IPS DF 6.9 (cell line): ENCODE measurements at regions not wholly inside any gene's neighbourhood (a gene's known extent, or its start where the extent isn't known, plus 50 kb on each side); places are given as distances from the start of the nearest gene placed in this dataset.

Source experiments
- DNase-seq: peaks from one replicate; pipeline ENCODE4 v3.0.0-alpha.2; 2013; ENCODE audit warnings: low read depth, low spot score
- H3K27ac ChIP-seq: one replicate; pipeline ENCODE4 v1.5.1; 2013; ENCODE audit warnings: low read length, control low read depth
- H3K27me3 ChIP-seq: 2 replicates; pipeline ENCODE4 v1.6.1; 2013; ENCODE audit warnings: mild to moderate bottlenecking, low read length; ENCODE audit not compliant: control insufficient read depth, insufficient read depth
- H3K36me3 ChIP-seq: 2 replicates; pipeline ENCODE4 v1.6.1; 2013; ENCODE audit warnings: low read length; ENCODE audit not compliant: control insufficient read depth, insufficient read depth
- H3K4me1 ChIP-seq: 2 replicates; pipeline ENCODE4 v1.6.1; 2013; ENCODE audit warnings: low read length; ENCODE audit not compliant: control insufficient read depth, insufficient read depth
- H3K4me3 ChIP-seq: 2 replicates; pipeline ENCODE4 v1.5.1; 2013; ENCODE audit warnings: mild to moderate bottlenecking, low read length
- H3K9me3 ChIP-seq: 2 replicates; pipeline ENCODE4 v1.6.1; 2013; ENCODE audit warnings: low read length, inconsistent platforms; ENCODE audit not compliant: control insufficient read depth, insufficient read depth
- WGBS: extraction: QIAGEN DNeasy Blood & Tissue Kit; methylation state at CpG from one replicate; pipeline ENCODE4 v1.1.7; 2013; ENCODE audit warnings: mixed read lengths, missing lambda C conversion rate; ENCODE audit not compliant: insufficient read length, insufficient coverage; 5-methylcytosine and 5-hydroxymethylcytosine counted together

DNA sequence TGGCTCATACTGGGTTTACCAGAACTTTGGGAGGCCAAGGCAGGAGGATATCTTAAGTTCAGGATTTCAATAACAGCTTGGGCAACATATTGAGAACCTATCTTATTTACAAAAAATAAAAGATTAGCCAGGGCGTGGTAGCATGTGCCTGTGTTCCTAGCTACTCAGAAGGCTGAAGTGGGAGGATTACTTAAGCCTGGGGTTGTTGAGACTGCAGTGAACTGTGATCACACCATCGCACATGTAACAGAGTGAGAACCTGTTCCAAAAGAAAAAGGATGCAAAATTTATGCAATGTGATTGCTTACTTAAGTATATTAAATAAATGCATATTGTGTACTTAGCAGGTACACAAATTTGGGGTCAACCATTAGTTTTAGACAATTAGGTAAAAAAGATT is 768.9 kb upstream of the CDH7 start:
- H3K4me1 ChIP-seq, result no peaks in the 10 kb centered on the region
- no CpG with 5 or more reads among the region's 2 CpGs for WGBS
- no peak for DNase-seq
- no peak overlapping the region for H3K27ac ChIP-seq
- H3K27me3 ChIP-seq, result no peaks in the 10 kb centered on the region
- no peaks in the 10 kb centered on the region for H3K9me3 ChIP-seq
- H3K4me3 ChIP-seq, result no peak overlapping the region
- no peaks in the 10 kb centered on the region for H3K36me3 ChIP-seq

DNA sequence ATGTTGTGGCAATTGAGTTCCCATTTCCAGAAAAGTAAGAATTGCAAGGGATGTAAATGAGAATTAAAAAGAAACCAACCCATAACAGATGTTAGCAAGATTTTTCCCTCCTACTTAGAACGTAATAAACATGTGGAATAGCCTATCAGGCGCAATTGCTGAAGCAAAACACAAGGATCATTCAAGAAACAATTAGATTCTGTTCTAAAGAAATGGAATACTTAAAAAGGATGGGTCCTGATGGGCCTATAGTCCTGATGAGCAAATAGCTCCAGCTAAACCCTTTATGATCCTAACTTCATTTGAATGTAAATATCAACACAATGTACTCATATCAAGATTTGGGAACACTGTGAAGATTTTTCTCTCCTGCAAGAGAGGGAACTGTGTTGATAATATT is 771.0 kb upstream of the CDH7 start:
- WGBS, result no CpG with 5 or more reads among the region's 2 CpGs
- H3K27ac ChIP-seq, result no peak overlapping the region
- H3K4me3 ChIP-seq, result no peak overlapping the region
- no peaks in the 10 kb centered on the region for H3K36me3 ChIP-seq
- H3K4me1 ChIP-seq, result no peaks in the 10 kb centered on the region
- DNase-seq, result no peak
- H3K9me3 ChIP-seq, result no peaks in the 10 kb centered on the region
- H3K27me3 ChIP-seq, result no peaks in the 10 kb centered on the region

DNA sequence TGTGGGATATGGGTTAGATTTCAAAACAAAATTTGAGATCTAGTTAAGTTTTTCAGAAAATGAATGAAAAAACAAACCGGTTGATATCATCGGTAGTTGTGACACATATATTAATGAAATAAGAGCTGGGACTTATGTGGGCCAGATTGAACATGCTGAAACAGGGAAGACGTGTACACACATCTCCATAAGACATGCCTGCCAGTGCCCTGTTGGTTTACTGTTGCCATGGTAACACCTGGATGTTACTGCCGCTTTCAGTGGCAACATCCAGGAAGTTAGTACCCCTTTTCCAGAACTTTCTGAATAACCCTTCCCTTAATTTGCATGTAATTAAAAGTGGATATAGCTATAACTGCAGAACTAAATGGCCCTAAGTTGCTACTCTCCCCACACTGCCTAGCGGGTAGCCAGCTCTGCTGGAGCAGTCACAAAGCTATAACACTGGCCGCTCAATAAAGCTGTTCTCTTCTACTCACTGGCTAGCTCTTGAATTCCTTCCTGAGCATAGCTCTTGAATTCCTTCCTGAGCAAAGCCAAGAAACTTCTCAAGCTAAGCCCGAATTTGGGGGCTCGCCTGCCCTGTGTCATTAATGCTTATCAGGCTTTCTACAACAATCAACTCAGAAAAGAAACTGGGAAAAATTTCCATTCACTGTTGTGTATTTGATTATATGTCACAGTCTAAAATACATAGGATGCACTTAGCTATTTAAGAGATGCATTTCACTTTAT is 776.3 kb upstream of the CDH7 start:
- WGBS, result no CpG with 5 or more reads among the region's 8 CpGs
- no peak overlapping the region for H3K4me3 ChIP-seq
- no peaks in the 10 kb centered on the region for H3K36me3 ChIP-seq
- H3K27me3 ChIP-seq, result no peaks in the 10 kb centered on the region
- no peak for DNase-seq
- no peak overlapping the region for H3K27ac ChIP-seq
- no peaks in the 10 kb centered on the region for H3K4me1 ChIP-seq
- H3K9me3 ChIP-seq, result no peaks in the 10 kb centered on the region

DNA sequence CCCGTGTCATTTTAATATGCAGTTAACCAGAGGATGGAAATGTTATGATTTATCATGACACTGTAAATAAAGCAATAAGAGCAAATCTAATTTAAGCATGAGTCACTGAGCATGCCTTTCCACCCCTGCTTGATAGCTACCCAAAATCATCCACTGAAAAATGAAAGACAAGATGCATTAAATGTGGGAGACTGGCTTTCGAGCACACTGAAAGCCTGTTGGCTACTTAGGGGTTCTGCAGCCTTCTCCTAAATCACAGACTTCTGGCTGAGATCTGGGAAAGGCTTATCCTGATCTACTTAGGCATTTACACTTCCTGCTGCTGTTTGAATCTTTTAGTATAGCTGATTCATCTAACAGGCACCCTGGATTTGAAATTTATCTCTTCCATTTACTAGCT is 778.3 kb upstream of the CDH7 start:
- H3K36me3 ChIP-seq, result no peaks in the 10 kb centered on the region
- DNase-seq, result no peak
- H3K4me3 ChIP-seq, result no peak overlapping the region
- no peaks in the 10 kb centered on the region for H3K4me1 ChIP-seq
- WGBS, result no CpG with 5 or more reads among the region's 2 CpGs
- no peaks in the 10 kb centered on the region for H3K27me3 ChIP-seq
- no peaks in the 10 kb centered on the region for H3K9me3 ChIP-seq
- H3K27ac ChIP-seq, result no peak overlapping the region

DNA sequence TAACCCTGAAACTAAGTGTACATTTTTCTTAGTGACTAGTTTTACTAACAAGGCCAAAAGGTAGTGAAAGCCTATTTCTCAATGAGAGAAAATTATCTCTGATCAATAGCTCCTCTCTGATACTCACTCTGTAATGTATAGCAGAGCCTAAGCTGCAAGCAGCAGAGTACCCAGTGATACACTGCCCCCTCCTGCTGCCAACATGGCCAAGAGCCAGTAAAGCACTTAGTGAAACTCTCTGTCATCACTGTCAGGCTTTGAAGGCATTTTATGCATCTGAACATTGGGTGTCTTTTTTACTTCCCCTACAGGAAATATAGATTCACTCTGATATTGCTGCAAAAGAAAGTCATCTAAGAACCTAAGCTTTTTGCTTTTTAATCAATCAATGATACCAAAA is 784.1 kb upstream of the CDH7 start:
- H3K9me3 ChIP-seq, result no peaks in the 10 kb centered on the region; the same call in 1 of the 2 replicates
- no peaks in the 10 kb centered on the region for H3K36me3 ChIP-seq
- no peak for DNase-seq

DNA sequence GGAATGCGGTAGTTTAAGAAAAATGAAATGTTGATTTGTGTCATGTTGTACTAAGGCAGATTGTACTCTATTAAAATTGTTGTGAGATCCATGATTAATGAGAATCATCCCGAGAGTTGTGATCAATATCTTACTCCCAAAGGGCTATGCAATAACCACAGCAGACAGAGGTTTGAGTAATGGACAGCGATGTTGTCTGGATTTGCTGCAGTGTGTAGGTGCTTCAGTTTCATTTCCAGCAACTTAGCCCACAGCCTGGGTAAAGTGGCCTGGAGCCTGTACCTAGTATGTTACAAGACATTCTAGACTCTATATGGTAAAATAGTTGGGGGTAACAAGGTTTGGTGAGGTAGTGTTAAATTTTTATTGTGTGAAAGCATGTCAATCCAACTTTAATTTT is 794.3 kb upstream of the CDH7 start:
- Histone ChIP-seq H3K27me3 (no peaks in the 10 kb centered on the region), H3K4me3 (no peak overlapping the region), H3K36me3 (no peaks in the 10 kb centered on the region), H3K4me1 (no peaks in the 10 kb centered on the region), H3K9me3 (no peaks in the 10 kb centered on the region), H3K27ac (no peak overlapping the region)
- WGBS, result no CpG with 5 or more reads among the region's 3 CpGs
- DNase-seq, result no peak

More for the DNA sequence above, 784.1 kb upstream of the CDH7 start:
- H3K27me3 ChIP-seq, result no peaks in the 10 kb centered on the region
- no peak overlapping the region for H3K4me3 ChIP-seq
- H3K4me1 ChIP-seq, result no peaks in the 10 kb centered on the region
- H3K27ac ChIP-seq, result no peak overlapping the region

DNA sequence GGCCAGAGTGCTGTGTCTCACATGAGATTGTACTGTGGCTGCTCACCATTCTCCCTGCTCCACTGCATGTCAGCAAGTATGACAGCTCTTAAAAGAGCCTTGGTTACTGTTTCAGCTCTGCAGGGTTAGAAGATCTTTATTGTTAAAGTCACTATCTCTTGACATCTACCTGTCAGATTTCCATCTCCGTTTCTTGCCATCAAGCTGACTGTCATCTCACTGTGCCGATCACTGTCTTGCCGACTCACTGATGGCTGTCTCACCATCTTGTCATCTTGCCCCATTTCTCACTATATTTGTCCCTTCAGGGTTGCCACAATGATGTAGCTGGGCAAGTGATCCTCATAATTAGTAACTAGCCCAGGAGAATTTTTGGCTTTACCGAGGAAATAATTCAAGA is 800.9 kb upstream of the CDH7 start:
- DNase-seq, result no peak
- WGBS, result no CpG with 5 or more reads among the region's 4 CpGs
- Histone ChIP-seq H3K36me3 (no peaks in the 10 kb centered on the region), H3K4me1 (no peaks in the 10 kb centered on the region; the same call in 1 of the 2 replicates), H3K27me3 (no peaks in the 10 kb centered on the region), H3K9me3 (no peaks in the 10 kb centered on the region), H3K27ac (no peak overlapping the region), H3K4me3 (no peak overlapping the region)

DNA sequence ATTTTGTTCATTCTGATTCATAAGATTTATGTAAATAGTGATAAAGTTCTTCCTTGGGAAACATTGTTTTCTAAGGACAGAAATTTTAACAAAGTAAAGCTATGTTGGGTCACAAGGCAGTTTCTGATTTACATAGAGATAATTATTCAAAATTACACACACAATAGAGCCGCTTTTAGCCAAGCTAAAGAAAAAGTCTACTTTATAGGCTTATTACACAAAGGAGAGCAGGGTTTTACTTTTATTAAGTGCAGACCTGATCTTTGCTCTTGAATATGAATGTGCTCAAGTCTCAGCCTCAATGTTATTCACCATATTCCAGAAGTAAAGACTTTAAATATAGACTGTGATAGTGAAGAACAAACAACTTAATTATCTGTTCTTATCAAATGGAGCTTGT is 787.8 kb upstream of the LINC00305 start:
- Histone ChIP-seq H3K36me3 (no peaks in the 10 kb centered on the region), H3K27ac (no peak overlapping the region), H3K4me3 (no peak overlapping the region), H3K9me3 (no peaks in the 10 kb centered on the region), H3K4me1 (no peaks in the 10 kb centered on the region), H3K27me3 (no peaks in the 10 kb centered on the region)
- no CpG with 5 or more reads among the region's 1 CpG for WGBS
- DNase-seq, result no peak

DNA sequence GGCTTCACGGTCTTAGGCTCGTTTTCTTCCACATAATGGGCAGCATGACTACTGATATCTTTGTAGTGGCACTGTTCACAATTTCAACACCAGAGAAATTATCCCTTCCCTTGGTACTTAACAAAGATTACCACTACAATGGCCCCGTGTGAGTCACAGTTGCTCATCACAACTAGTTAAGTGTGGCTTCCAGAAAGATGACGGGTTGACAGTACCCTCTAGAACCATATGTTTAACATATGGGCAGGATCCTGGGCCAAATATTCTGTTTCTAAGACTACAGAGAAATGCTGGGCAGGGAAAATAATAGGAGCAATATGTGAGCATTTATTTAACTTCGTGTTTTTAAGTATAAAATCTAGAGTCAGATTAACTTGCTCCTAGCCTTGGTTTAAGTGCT is 780.1 kb upstream of the LINC00305 start:
- no peak for DNase-seq
- WGBS, result no CpG with 5 or more reads among the region's 5 CpGs

DNA sequence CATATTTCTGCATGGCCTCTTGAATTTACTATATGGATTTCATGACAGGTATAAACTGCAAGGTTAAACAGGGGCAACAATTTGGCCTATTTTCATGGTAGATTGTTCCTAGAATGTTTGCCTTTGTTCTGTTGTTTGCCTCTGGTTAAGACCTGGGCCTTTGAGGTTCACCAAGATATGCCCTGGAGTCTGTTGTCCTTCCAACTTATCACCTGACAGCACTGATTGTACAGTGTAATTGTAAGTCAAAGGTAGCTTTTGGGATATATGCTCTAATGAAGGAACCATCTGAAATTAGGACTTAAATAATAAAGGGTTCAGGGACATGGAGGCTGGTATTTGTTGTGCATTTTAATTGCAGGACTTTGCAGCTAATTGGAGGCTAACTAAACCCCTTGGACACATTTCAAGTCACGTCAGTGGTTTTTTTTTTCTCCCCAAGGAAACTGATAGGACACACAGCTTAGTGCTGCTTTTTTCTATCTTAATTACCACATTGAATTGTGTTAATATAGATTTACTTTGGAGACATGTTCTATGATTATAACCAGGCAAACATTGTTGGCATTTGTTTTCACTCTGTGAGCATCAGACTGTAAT is 771.2 kb upstream of the LINC00305 start:
- Histone ChIP-seq H3K4me3 (no peak overlapping the region), H3K4me1 (no peaks in the 10 kb centered on the region; the same call in 1 of the 2 replicates), H3K27me3 (no peaks in the 10 kb centered on the region), H3K27ac (no peak overlapping the region), H3K9me3 (no peaks in the 10 kb centered on the region), H3K36me3 (no peaks in the 10 kb centered on the region)
- DNase-seq, result no peak
- WGBS, result no CpG with 5 or more reads among the region's 1 CpG

More for the DNA sequence above, 780.1 kb upstream of the LINC00305 start:
- Histone ChIP-seq H3K36me3 (no peaks in the 10 kb centered on the region), H3K27ac (no peak overlapping the region), H3K4me3 (no peak overlapping the region), H3K4me1 (no peaks in the 10 kb centered on the region), H3K27me3 (no peaks in the 10 kb centered on the region), H3K9me3 (no peaks in the 10 kb centered on the region)

DNA sequence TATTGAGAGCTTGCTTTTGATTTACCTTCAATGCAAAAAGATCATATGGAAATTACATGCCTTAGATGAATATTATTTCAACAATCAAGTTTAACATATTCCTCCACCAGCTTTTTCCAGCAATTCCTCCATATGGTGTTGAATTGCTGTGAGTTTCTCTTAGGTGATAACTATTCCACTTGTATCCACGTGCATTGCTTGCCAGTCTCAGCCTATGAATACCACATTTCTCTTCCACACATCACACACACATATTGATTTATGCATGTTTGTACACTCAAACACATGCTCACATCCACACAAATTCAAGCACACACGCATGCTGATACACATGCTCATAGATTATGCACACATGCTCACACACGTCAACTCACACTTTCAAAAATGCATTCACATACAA is 770.0 kb upstream of the LINC00305 start:
- WGBS, result no CpG with 5 or more reads among the region's 3 CpGs
- no peak overlapping the region for H3K4me3 ChIP-seq
- H3K4me1 ChIP-seq, result no peaks in the 10 kb centered on the region; the same call in 1 of the 2 replicates
- H3K27ac ChIP-seq, result no peak overlapping the region
- no peaks in the 10 kb centered on the region for H3K36me3 ChIP-seq
- no peak for DNase-seq
- H3K27me3 ChIP-seq, result no peaks in the 10 kb centered on the region
- H3K9me3 ChIP-seq, result no peaks in the 10 kb centered on the region
